Natural killer cell (primary cell): ENCODE measurements at regions not wholly inside any gene's neighbourhood (a gene's known extent, or its start where the extent isn't known, plus 50 kb on each side); places are given as distances from the start of the nearest gene placed in this dataset.

Experiments
- ATAC-seq, 3 donors: fragments of 150-1000 bp in 2 of 3; fragments of 200-7000 bp in 1 of 3; cut with Tn5 transposase; 1 replicate in 1 of 3; 2 replicates in 2 of 3; pipeline ENCODE4 v1.10.0; 2021; ENCODE audit warnings: mild to moderate bottlenecking in 2 of 3, moderate library complexity in 2 of 3
- DNase-seq, 2 donors: peaks; one replicate each; pipeline versions ENCODE4 v3.0.0 to v3.0.0-alpha.2; 2013 to 2021; ENCODE audit warnings: mixed read lengths in 1 of 2
- H3K27ac ChIP-seq: one replicate; pipeline ENCODE4 v1.5.1; 2013; ENCODE audit warnings: mild to moderate bottlenecking, low read length
- H3K27me3 ChIP-seq: one replicate; pipeline ENCODE4 v1.6.1; 2013; ENCODE audit warnings: low read length; ENCODE audit not compliant: control insufficient read depth, insufficient read depth
- H3K36me3 ChIP-seq: one replicate; pipeline ENCODE4 v1.6.1; 2013; ENCODE audit warnings: low read length; ENCODE audit not compliant: control insufficient read depth, insufficient read depth
- H3K4me1 ChIP-seq: one replicate; pipeline ENCODE4 v1.6.1; 2013; ENCODE audit warnings: low read length; ENCODE audit not compliant: control insufficient read depth, insufficient read depth
- H3K4me3 ChIP-seq: one replicate; pipeline ENCODE4 v1.5.1; 2013; ENCODE audit warnings: low read length
- H3K9me3 ChIP-seq: one replicate; pipeline ENCODE4 v1.6.1; 2013; ENCODE audit warnings: low read length; ENCODE audit not compliant: control insufficient read depth, insufficient read depth
- H3K27ac Mint-ChIP-seq, 2 donors: one replicate each; pipeline ENCODE4 v1.8.0; 2022; ENCODE audit warnings: mild to moderate bottlenecking in 2 of 2, mixed read lengths in 2 of 2, moderate library complexity in 1 of 2
- H3K27me3 Mint-ChIP-seq, 2 donors: one replicate each; pipeline ENCODE4 v1.8.0; 2022; ENCODE audit warnings: low read depth in 2 of 2, mixed read lengths in 2 of 2
- H3K36me3 Mint-ChIP-seq: one replicate; pipeline ENCODE4 v1.8.0; 2022; ENCODE audit warnings: mixed read lengths
- H3K4me1 Mint-ChIP-seq, 2 donors: one replicate each; pipeline ENCODE4 v1.8.0; 2022; ENCODE audit warnings: mixed read lengths in 2 of 2
- H3K4me3 Mint-ChIP-seq: one replicate; pipeline ENCODE4 v1.8.0; 2022; ENCODE audit warnings: mild to moderate bottlenecking, moderate library complexity, mixed read lengths
- H3K9me3 Mint-ChIP-seq, 2 donors: one replicate each; pipeline ENCODE4 v1.8.0; 2022; ENCODE audit warnings: mixed read lengths in 2 of 2
- CTCF ChIP-seq: fragments of 200-600 bp; IDR thresholded peaks from one replicate; pipeline ENCODE4 v1.8.0; 2022; ENCODE audit warnings: antibody characterized with exemption
- WGBS: methylation state at CpG from one replicate; pipeline ENCODE4 v1.1.7; 2013; ENCODE audit warnings: missing lambda C conversion rate; ENCODE audit not compliant: insufficient coverage; 5-methylcytosine and 5-hydroxymethylcytosine counted together
- intact Hi-C: fragments of 100-400 bp; cut with micrococcal nuclease; formaldehyde crosslinking; loops from one replicate; pipeline ENCODE4 v1.14.2; 2022

- DNase-seq, result no peak
- H3K4me3 ChIP-seq, result no peak overlapping the region
- H3K9me3 ChIP-seq, result no peaks in the 10 kb centered on the region
- intact Hi-C loops, result no loop called here
- H3K9me3 Mint-ChIP-seq, result no peaks in the 10 kb centered on the region
- WGBS, result 67% methylated on average over 20 of the region's 20 CpGs
- no peaks in the 10 kb centered on the region for H3K4me1 ChIP-seq
- H3K4me1 Mint-ChIP-seq, result no peaks in the 10 kb centered on the region
- no peak for TF ChIP-seq CTCF
- H3K36me3 Mint-ChIP-seq, result no peaks in the 10 kb centered on the region
- no peak overlapping the region for H3K27ac Mint-ChIP-seq
- no peak overlapping the region for H3K27ac ChIP-seq
- H3K27me3 Mint-ChIP-seq, result peaks cover 8 to 21% of the 10 kb centered on the region in 2 donors
- H3K4me3 Mint-ChIP-seq, result no peak overlapping the region
- no peaks in the 10 kb centered on the region for H3K27me3 ChIP-seq
- no peaks in the 10 kb centered on the region for H3K36me3 ChIP-seq
- no peak for ATAC-seq
These were observed 235.0 kb downstream of the MIAT start for GRCh38 chr22:26892166-26893041.

GRCh38 chr22:26893173-26894110, 236.1 kb downstream of the MIAT start:
- WGBS, result 51% methylated on average over 18 of the region's 18 CpGs
- DNase-seq, result no peak
- Histone ChIP-seq H3K27ac (no peak overlapping the region), H3K9me3 (no peaks in the 10 kb centered on the region), H3K4me1 (no peaks in the 10 kb centered on the region), H3K36me3 (no peaks in the 10 kb centered on the region), H3K4me3 (no peak overlapping the region), H3K27me3 (no peaks in the 10 kb centered on the region)
- Mint-ChIP-seq H3K4me1 (no peaks in the 10 kb centered on the region), H3K36me3 (no peaks in the 10 kb centered on the region), H3K9me3 (no peaks in the 10 kb centered on the region), H3K27me3 (peaks cover 16 to 21% of the 10 kb centered on the region in 2 donors), H3K27ac (no peak overlapping the region), H3K4me3 (no peak overlapping the region)
- intact Hi-C loops, result no loop called here
- no peak for ATAC-seq
- TF ChIP-seq CTCF, result no peak

GRCh38 chr22:26894362-26894761, 237.0 kb downstream of the MIAT start:
- intact Hi-C loops, result no loop called here
- DNase-seq, result no peak
- Mint-ChIP-seq H3K36me3 (no peaks in the 10 kb centered on the region), H3K27ac (no peak overlapping the region), H3K27me3 (peaks cover 20 to 27% of the 10 kb centered on the region in 2 donors), H3K4me3 (no peak overlapping the region), H3K4me1 (no peaks in the 10 kb centered on the region), H3K9me3 (no peaks in the 10 kb centered on the region)
- H3K27me3 ChIP-seq, result no peaks in the 10 kb centered on the region
- H3K4me1 ChIP-seq, result no peaks in the 10 kb centered on the region
- no peak for ATAC-seq
- no peaks in the 10 kb centered on the region for H3K36me3 ChIP-seq
- no peaks in the 10 kb centered on the region for H3K9me3 ChIP-seq
- H3K4me3 ChIP-seq, result no peak overlapping the region
- TF ChIP-seq CTCF, result no peak
- H3K27ac ChIP-seq, result no peak overlapping the region
- 93% methylated on average over 4 of the region's 5 CpGs for WGBS
